ENCODE measurements at regions not wholly inside any gene's neighbourhood (a gene's known extent, or its start where the extent isn't known, plus 50 kb on each side); places are given as distances from the start of the nearest gene placed in this dataset.

- H3K9me3 Mint-ChIP-seq = peaks cover 4% of the 10 kb centered on the region; the same call in 1 of the 2 replicates
- peaks cover 2% of the 10 kb centered on the region; the same call in 1 of the 2 replicates for H3K27me3 Mint-ChIP-seq (ENCODE audit: low read depth)
- H3K4me1 Mint-ChIP-seq = no peaks in the 10 kb centered on the region
- ATAC-seq = no peak
- ChIA-PET CTCF (no interaction called here), POLR2A (no interaction called here)
- H3K4me3 Mint-ChIP-seq = no peak overlapping the region
- H3K27ac Mint-ChIP-seq = no peak overlapping the region
- no peak for DNase-seq (ENCODE audit: low spot score)
- H3K36me3 Mint-ChIP-seq = no peaks in the 10 kb centered on the region
- TF ChIP-seq JAZF1 (CRISPR knock-in tag; IDR thresholded peaks at IDR 0.05) (no peak), NFE2L1 (CRISPR knock-in tag; IDR thresholded peaks at IDR 0.05) (no peak), SOX15 (CRISPR knock-in tag; IDR thresholded peaks at IDR 0.05) (no peak), E2F5 (CRISPR knock-in tag; IDR thresholded peaks at IDR 0.05) (no peak), NR2C2 (CRISPR knock-in tag; IDR thresholded peaks at IDR 0.05) (no peak), STAT6 (CRISPR knock-in tag; conservative IDR thresholded peaks at IDR 0.05; ENCODE audit: low read depth) (no peak), GTF2I (CRISPR knock-in tag; conservative IDR thresholded peaks at IDR 0.05) (no peak), TEAD1 (CRISPR knock-in tag; IDR thresholded peaks at IDR 0.05) (no peak), FOXP4 (CRISPR knock-in tag; IDR thresholded peaks at IDR 0.05) (no peak), NFYB (CRISPR knock-in tag; conservative IDR thresholded peaks at IDR 0.05; ENCODE audit: low read depth) (no peak), ZNF396 (CRISPR knock-in tag; IDR thresholded peaks at IDR 0.05; ENCODE audit: borderline replicate concordance) (no peak), PREB (CRISPR knock-in tag; IDR thresholded peaks at IDR 0.05; ENCODE audit: borderline replicate concordance) (no peak), CREB1 (CRISPR knock-in tag; IDR thresholded peaks at IDR 0.05) (no peak), ZNF532 (CRISPR knock-in tag; IDR thresholded peaks at IDR 0.05; ENCODE audit: borderline replicate concordance) (no peak), PRRX2 (CRISPR knock-in tag; IDR thresholded peaks at IDR 0.05) (no peak)
These were observed 225.6 kb downstream of the MINAR1 start for GRCh38 chr15:79657722-79658121.

- CTCF ChIA-PET = no interaction called here
- no peak overlapping the region for H3K4me3 Mint-ChIP-seq
- DNase-seq (ENCODE audit: low spot score) (no peak), ATAC-seq (no peak)
- peaks cover 5% of the 10 kb centered on the region for H3K4me1 Mint-ChIP-seq
- 0 out of 2 replicates have a peak, but pooled peaks cover 3% of the 10 kb centered on the region for H3K9me3 Mint-ChIP-seq
- H3K36me3 Mint-ChIP-seq = no peaks in the 10 kb centered on the region
- H3K27ac Mint-ChIP-seq = no peak overlapping the region
- H3K27me3 Mint-ChIP-seq (ENCODE audit: low read depth) = peaks cover 2% of the 10 kb centered on the region; the same call in 1 of the 2 replicates
- POLR2A ChIA-PET = no interaction called here
- TF ChIP-seq EMX1 (CRISPR knock-in tag; IDR thresholded peaks at IDR 0.05) (no peak), JAZF1 (CRISPR knock-in tag; IDR thresholded peaks at IDR 0.05) (no peak), KAT7 (CRISPR knock-in tag; IDR thresholded peaks at IDR 0.05; ENCODE audit: borderline replicate concordance) (no peak), HMGXB4 (CRISPR knock-in tag; IDR thresholded peaks at IDR 0.05) (no peak), RELA (CRISPR knock-in tag; IDR thresholded peaks at IDR 0.05; ENCODE audit: borderline replicate concordance) (no peak), USF2 (CRISPR knock-in tag; IDR thresholded peaks at IDR 0.05) (no peak)
These were observed 227.6 kb downstream of the MINAR1 start for GRCh38 chr15:79659691-79660090.

Measured in WTC11 (cell line).